Skeletal muscle tissue (tissue), 3 donors: ENCODE measurements at regions not wholly inside any gene's neighbourhood (a gene's known extent, or its start where the extent isn't known, plus 50 kb on each side); places are given as distances from the start of the nearest gene placed in this dataset.

Experiments used
- H3K27ac ChIP-seq: one replicate; pipeline ENCODE4 v1.7.0; 2013; ENCODE audit warnings: mild to moderate bottlenecking, low read depth, low read length, inconsistent platforms
- H3K27me3 ChIP-seq, 3 donors: one replicate each; pipeline ENCODE4 v1.7.0; 2013; ENCODE audit warnings: low read length in 3 of 3; ENCODE audit not compliant: control insufficient read depth in 3 of 3, insufficient read depth in 3 of 3
- H3K36me3 ChIP-seq, 3 donors: one replicate each; pipeline ENCODE4 v1.7.0; 2013; ENCODE audit warnings: low read length in 3 of 3; ENCODE audit not compliant: control insufficient read depth in 3 of 3, insufficient read depth in 3 of 3
- H3K4me1 ChIP-seq, 3 donors: one replicate each; pipeline ENCODE4 v1.7.0; 2013; ENCODE audit warnings: low read length in 3 of 3, mild to moderate bottlenecking in 3 of 3; ENCODE audit not compliant: control insufficient read depth in 3 of 3, insufficient read depth in 3 of 3
- H3K4me3 ChIP-seq, 3 donors: one replicate each; pipeline ENCODE4 v1.7.0; 2013; ENCODE audit warnings: low read length in 3 of 3
- H3K9ac ChIP-seq, 3 donors: one replicate each; pipeline ENCODE4 v1.7.0; 2013; ENCODE audit warnings: low read length in 3 of 3, mild to moderate bottlenecking in 3 of 3, moderate library complexity in 2 of 3, low read depth in 1 of 3
- H3K9me3 ChIP-seq, 3 donors: one replicate each; pipeline ENCODE4 v1.7.0; 2013; ENCODE audit warnings: low read length in 3 of 3; ENCODE audit not compliant: control insufficient read depth in 3 of 3
- donor health status: Osteomylitis.

GRCh38 chr3:182124716-182125115, 413.0 kb downstream of the SOX2 start:
- H3K9me3 ChIP-seq, result no peaks in the 10 kb centered on the region
- H3K27me3 ChIP-seq, result peaks cover 0 to 4% (median 0%) of the 10 kb centered on the region in 3 donors
- no peak overlapping the region for H3K27ac ChIP-seq
- H3K4me3 ChIP-seq, result no peak overlapping the region
- no peaks in the 10 kb centered on the region for H3K36me3 ChIP-seq
- H3K9ac ChIP-seq, result no peak overlapping the region
- no peaks in the 10 kb centered on the region for H3K4me1 ChIP-seq

- Histone ChIP-seq H3K4me3 (no peak overlapping the region), H3K9ac (no peak overlapping the region), H3K9me3 (no peaks in the 10 kb centered on the region), H3K4me1 (no peaks in the 10 kb centered on the region), H3K27ac (no peak overlapping the region), H3K36me3 (no peaks in the 10 kb centered on the region), H3K27me3 (peaks cover 0 to 4% (median 0%) of the 10 kb centered on the region in 3 donors)
Measured at GRCh38 chr3:182129740-182130139, 418.0 kb downstream of the SOX2 start.

- Histone ChIP-seq H3K27ac (no peak overlapping the region), H3K9me3 (no peaks in the 10 kb centered on the region), H3K4me1 (no peaks in the 10 kb centered on the region), H3K9ac (no peak overlapping the region), H3K27me3 (peaks cover 0 to 4% (median 0%) of the 10 kb centered on the region in 3 donors), H3K36me3 (no peaks in the 10 kb centered on the region), H3K4me3 (no peak overlapping the region)
Measured at GRCh38 chr3:182133752-182134151, 422.0 kb downstream of the SOX2 start.

GRCh38 chr3:182135056-182135455, 423.3 kb downstream of the SOX2 start:
- Histone ChIP-seq H3K4me3 (no peak overlapping the region), H3K27me3 (no peaks in the 10 kb centered on the region), H3K9me3 (no peaks in the 10 kb centered on the region), H3K9ac (no peak overlapping the region), H3K36me3 (no peaks in the 10 kb centered on the region), H3K27ac (no peak overlapping the region), H3K4me1 (no peaks in the 10 kb centered on the region)

- Histone ChIP-seq H3K36me3 (no peaks in the 10 kb centered on the region), H3K9ac (no peak overlapping the region), H3K27ac (no peak overlapping the region), H3K27me3 (no peaks in the 10 kb centered on the region), H3K4me3 (no peak overlapping the region), H3K9me3 (no peaks in the 10 kb centered on the region), H3K4me1 (no peaks in the 10 kb centered on the region)
Measured at GRCh38 chr3:182136008-182136910, 424.5 kb downstream of the SOX2 start.

GRCh38 chr3:182138393-182138792, 426.7 kb downstream of the SOX2 start:
- Histone ChIP-seq H3K27ac (no peak overlapping the region), H3K4me1 (no peaks in the 10 kb centered on the region), H3K36me3 (no peaks in the 10 kb centered on the region), H3K4me3 (no peak overlapping the region), H3K9me3 (no peaks in the 10 kb centered on the region), H3K27me3 (no peaks in the 10 kb centered on the region), H3K9ac (no peak overlapping the region)

GRCh38 chr3:182139627-182140357, 428.1 kb downstream of the SOX2 start:
- Histone ChIP-seq H3K36me3 (no peaks in the 10 kb centered on the region), H3K27ac (no peak overlapping the region), H3K9me3 (no peaks in the 10 kb centered on the region), H3K27me3 (no peaks in the 10 kb centered on the region), H3K4me1 (no peaks in the 10 kb centered on the region), H3K4me3 (no peak overlapping the region), H3K9ac (no peak overlapping the region)

- Histone ChIP-seq H3K27me3 (no peaks in the 10 kb centered on the region), H3K4me3 (no peak overlapping the region), H3K9ac (no peak overlapping the region), H3K27ac (no peak overlapping the region), H3K4me1 (no peaks in the 10 kb centered on the region), H3K36me3 (no peaks in the 10 kb centered on the region), H3K9me3 (no peaks in the 10 kb centered on the region)
Measured at GRCh38 chr3:182142928-182143327, 431.2 kb downstream of the SOX2 start.

- no peaks in the 10 kb centered on the region for H3K4me1 ChIP-seq
- no peaks in the 10 kb centered on the region for H3K27me3 ChIP-seq
Measured at GRCh38 chr3:182143903-182144302, 432.2 kb downstream of the SOX2 start.

GRCh38 chr3:182148360-182148759, 436.6 kb downstream of the SOX2 start:
- Histone ChIP-seq H3K9me3 (no peaks in the 10 kb centered on the region), H3K27ac (no peak overlapping the region), H3K4me3 (no peak overlapping the region), H3K9ac (no peak overlapping the region), H3K4me1 (no peaks in the 10 kb centered on the region), H3K36me3 (no peaks in the 10 kb centered on the region), H3K27me3 (no peaks in the 10 kb centered on the region)

More at GRCh38 chr3:182143903-182144302, 432.2 kb downstream of the SOX2 start:
- Histone ChIP-seq H3K9ac (no peak overlapping the region), H3K27ac (no peak overlapping the region), H3K36me3 (no peaks in the 10 kb centered on the region), H3K4me3 (no peak overlapping the region), H3K9me3 (no peaks in the 10 kb centered on the region)
